ENCODE measurements at regions not wholly inside any gene's neighbourhood (a gene's known extent, or its start where the extent isn't known, plus 50 kb on each side); places are given as distances from the start of the nearest gene placed in this dataset.

DNA sequence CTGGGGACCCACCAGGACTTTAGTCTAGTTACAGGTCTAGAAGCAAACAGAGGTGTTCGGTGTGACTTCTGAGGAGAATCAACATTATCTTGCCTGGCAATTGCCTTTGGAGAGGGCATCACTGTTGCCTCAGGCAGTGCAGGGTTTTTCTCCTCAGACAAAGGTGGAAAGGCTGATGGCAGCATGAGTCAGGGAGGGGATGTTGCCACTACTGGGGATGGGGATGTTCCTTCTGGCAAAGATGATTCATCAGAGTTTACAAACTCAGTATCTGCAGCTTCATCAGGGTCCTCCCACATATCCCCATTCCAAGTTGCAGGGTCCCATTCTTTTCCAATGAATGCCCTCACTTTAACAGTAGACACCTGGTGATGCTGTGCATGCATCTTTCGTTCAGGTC lies 91.3 kb upstream of the GALNTL6 start:
- Mint-ChIP-seq H3K4me3 (ENCODE audit: unreplicated experiment) (no peak overlapping the region), H3K27me3 (ENCODE audit: unreplicated experiment) (no peaks in the 10 kb centered on the region), H3K4me1 (ENCODE audit: unreplicated experiment) (no peaks in the 10 kb centered on the region), H3K36me3 (ENCODE audit: unreplicated experiment) (no peaks in the 10 kb centered on the region), H3K9me3 (ENCODE audit: unreplicated experiment) (peaks cover 18% of the 10 kb centered on the region), H3K27ac (ENCODE audit: unreplicated experiment) (no peak overlapping the region)
- no peak for DNase-seq (ENCODE audit: extremely low spot score, unreplicated experiment)
- TF ChIP-seq CTCF (IDR thresholded peaks at IDR 0.05), result no peak

DNA sequence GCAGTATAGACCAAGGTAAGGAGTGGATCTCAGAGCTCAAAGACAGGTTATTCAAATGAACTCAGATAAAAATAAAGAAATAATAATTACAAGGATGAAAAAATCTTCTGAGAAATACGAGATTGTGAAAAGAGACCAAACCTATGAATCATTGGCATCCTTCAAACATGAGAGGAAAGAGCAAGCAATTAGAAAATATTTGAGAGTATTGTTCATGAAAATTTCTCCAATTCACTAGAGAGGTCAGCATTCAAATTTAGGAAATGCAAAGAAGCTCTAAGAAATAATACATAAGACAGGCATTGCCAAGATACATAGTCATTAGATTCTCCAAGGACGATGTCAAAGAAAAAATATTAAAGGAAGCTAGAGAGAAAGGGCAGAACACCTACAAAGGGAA lies 93.5 kb upstream of the GALNTL6 start:
- peaks cover 14% of the 10 kb centered on the region for H3K9me3 Mint-ChIP-seq (ENCODE audit: unreplicated experiment)
- no peak overlapping the region for H3K4me3 Mint-ChIP-seq (ENCODE audit: unreplicated experiment)
- no peaks in the 10 kb centered on the region for H3K36me3 Mint-ChIP-seq (ENCODE audit: unreplicated experiment)
- H3K27me3 Mint-ChIP-seq (ENCODE audit: unreplicated experiment), result no peaks in the 10 kb centered on the region
- no peak for TF ChIP-seq CTCF (IDR thresholded peaks at IDR 0.05)
- no peak for DNase-seq (ENCODE audit: extremely low spot score, unreplicated experiment)
- H3K4me1 Mint-ChIP-seq (ENCODE audit: unreplicated experiment), result no peaks in the 10 kb centered on the region
- H3K27ac Mint-ChIP-seq (ENCODE audit: unreplicated experiment), result no peak overlapping the region

GRCh38 chr4:171718665-171719064 lies 94.5 kb upstream of the GALNTL6 start:
- no peak overlapping the region for H3K4me3 Mint-ChIP-seq (ENCODE audit: unreplicated experiment)
- no peaks in the 10 kb centered on the region for H3K27me3 Mint-ChIP-seq (ENCODE audit: unreplicated experiment)
- no peaks in the 10 kb centered on the region for H3K36me3 Mint-ChIP-seq (ENCODE audit: unreplicated experiment)
- TF ChIP-seq CTCF (IDR thresholded peaks at IDR 0.05), result no peak
- peaks cover 10% of the 10 kb centered on the region for H3K9me3 Mint-ChIP-seq (ENCODE audit: unreplicated experiment)
- H3K27ac Mint-ChIP-seq (ENCODE audit: unreplicated experiment), result no peak overlapping the region
- no peak for DNase-seq (ENCODE audit: extremely low spot score, unreplicated experiment)
- H3K4me1 Mint-ChIP-seq (ENCODE audit: unreplicated experiment), result no peaks in the 10 kb centered on the region

GRCh38 chr4:171718069-171718468 lies 95.1 kb upstream of the GALNTL6 start:
- Mint-ChIP-seq H3K36me3 (ENCODE audit: unreplicated experiment) (no peaks in the 10 kb centered on the region), H3K4me3 (ENCODE audit: unreplicated experiment) (no peak overlapping the region), H3K27ac (ENCODE audit: unreplicated experiment) (no peak overlapping the region), H3K9me3 (ENCODE audit: unreplicated experiment) (peaks cover 10% of the 10 kb centered on the region), H3K27me3 (ENCODE audit: unreplicated experiment) (no peaks in the 10 kb centered on the region), H3K4me1 (ENCODE audit: unreplicated experiment) (no peaks in the 10 kb centered on the region)
- no peak for DNase-seq (ENCODE audit: extremely low spot score, unreplicated experiment)
- no peak for TF ChIP-seq CTCF (IDR thresholded peaks at IDR 0.05)

GRCh38 chr4:171717231-171717741 lies 95.9 kb upstream of the GALNTL6 start:
- Mint-ChIP-seq H3K36me3 (ENCODE audit: unreplicated experiment) (no peaks in the 10 kb centered on the region), H3K27ac (ENCODE audit: unreplicated experiment) (no peak overlapping the region)
- DNase-seq (ENCODE audit: extremely low spot score, unreplicated experiment), result no peak

More at GRCh38 chr4:171717231-171717741, 95.9 kb upstream of the GALNTL6 start:
- peaks cover 5% of the 10 kb centered on the region for H3K9me3 Mint-ChIP-seq (ENCODE audit: unreplicated experiment)
- H3K4me3 Mint-ChIP-seq (ENCODE audit: unreplicated experiment), result no peak overlapping the region
- no peaks in the 10 kb centered on the region for H3K27me3 Mint-ChIP-seq (ENCODE audit: unreplicated experiment)
- no peak for TF ChIP-seq CTCF (IDR thresholded peaks at IDR 0.05)
- H3K4me1 Mint-ChIP-seq (ENCODE audit: unreplicated experiment), result no peaks in the 10 kb centered on the region
